HL-60 (cell line): ENCODE measurements at regions not wholly inside any gene's neighbourhood (a gene's known extent, or its start where the extent isn't known, plus 50 kb on each side); places are given as distances from the start of the nearest gene placed in this dataset.

ENCODE experiments used
- POLR2AphosphoS5 ChIP-seq: IDR thresholded peaks from 2 replicates; pipeline ENCODE4 v1.6.1; 2012; ENCODE audit warnings: low read depth
- TF ChIP-seq, protein P1 (sequence below): IDR thresholded peaks from one replicate; pipeline ENCODE4 v1.5.1; 2011; ENCODE audit warnings: low read length, control low read depth, inconsistent platforms; ENCODE audit not compliant: insufficient read depth
- TF ChIP-seq, protein P2 (sequence below): IDR thresholded peaks from 2 replicates; pipeline ENCODE4 v1.6.1; 2012; ENCODE audit warnings: low read depth; ENCODE audit not compliant: insufficient replicate concordance

DNA sequence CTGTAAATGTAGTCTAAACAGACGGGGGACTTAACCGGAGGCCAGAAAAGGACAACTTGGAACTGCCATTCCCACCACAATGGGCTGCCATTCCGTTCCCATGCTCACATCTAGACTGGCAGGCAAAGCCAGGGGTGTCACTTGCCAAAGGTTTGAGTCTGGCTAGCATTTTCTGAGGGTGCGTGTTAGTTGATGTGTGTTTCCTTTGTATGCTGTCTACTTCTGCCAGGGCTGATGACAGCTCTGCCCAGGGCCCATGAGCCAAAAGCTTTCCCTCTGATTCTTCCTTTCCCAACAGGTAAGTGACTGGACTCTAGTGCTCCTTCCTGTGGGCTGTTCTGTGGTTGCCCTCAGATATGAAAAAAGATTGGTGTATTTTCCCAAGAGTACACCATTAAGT is 68.0 kb downstream of the ZNF608 start:
- TF ChIP-seq, protein P1, sequence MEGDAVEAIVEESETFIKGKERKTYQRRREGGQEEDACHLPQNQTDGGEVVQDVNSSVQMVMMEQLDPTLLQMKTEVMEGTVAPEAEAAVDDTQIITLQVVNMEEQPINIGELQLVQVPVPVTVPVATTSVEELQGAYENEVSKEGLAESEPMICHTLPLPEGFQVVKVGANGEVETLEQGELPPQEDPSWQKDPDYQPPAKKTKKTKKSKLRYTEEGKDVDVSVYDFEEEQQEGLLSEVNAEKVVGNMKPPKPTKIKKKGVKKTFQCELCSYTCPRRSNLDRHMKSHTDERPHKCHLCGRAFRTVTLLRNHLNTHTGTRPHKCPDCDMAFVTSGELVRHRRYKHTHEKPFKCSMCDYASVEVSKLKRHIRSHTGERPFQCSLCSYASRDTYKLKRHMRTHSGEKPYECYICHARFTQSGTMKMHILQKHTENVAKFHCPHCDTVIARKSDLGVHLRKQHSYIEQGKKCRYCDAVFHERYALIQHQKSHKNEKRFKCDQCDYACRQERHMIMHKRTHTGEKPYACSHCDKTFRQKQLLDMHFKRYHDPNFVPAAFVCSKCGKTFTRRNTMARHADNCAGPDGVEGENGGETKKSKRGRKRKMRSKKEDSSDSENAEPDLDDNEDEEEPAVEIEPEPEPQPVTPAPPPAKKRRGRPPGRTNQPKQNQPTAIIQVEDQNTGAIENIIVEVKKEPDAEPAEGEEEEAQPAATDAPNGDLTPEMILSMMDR: no peak
- TF ChIP-seq POLR2AphosphoS5: no peak
- TF ChIP-seq, protein P2, sequence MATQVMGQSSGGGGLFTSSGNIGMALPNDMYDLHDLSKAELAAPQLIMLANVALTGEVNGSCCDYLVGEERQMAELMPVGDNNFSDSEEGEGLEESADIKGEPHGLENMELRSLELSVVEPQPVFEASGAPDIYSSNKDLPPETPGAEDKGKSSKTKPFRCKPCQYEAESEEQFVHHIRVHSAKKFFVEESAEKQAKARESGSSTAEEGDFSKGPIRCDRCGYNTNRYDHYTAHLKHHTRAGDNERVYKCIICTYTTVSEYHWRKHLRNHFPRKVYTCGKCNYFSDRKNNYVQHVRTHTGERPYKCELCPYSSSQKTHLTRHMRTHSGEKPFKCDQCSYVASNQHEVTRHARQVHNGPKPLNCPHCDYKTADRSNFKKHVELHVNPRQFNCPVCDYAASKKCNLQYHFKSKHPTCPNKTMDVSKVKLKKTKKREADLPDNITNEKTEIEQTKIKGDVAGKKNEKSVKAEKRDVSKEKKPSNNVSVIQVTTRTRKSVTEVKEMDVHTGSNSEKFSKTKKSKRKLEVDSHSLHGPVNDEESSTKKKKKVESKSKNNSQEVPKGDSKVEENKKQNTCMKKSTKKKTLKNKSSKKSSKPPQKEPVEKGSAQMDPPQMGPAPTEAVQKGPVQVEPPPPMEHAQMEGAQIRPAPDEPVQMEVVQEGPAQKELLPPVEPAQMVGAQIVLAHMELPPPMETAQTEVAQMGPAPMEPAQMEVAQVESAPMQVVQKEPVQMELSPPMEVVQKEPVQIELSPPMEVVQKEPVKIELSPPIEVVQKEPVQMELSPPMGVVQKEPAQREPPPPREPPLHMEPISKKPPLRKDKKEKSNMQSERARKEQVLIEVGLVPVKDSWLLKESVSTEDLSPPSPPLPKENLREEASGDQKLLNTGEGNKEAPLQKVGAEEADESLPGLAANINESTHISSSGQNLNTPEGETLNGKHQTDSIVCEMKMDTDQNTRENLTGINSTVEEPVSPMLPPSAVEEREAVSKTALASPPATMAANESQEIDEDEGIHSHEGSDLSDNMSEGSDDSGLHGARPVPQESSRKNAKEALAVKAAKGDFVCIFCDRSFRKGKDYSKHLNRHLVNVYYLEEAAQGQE: no peak
